Cardiac muscle cell (in vitro differentiated cells and primary cell): ENCODE measurements at regions not wholly inside any gene's neighbourhood (a gene's known extent, or its start where the extent isn't known, plus 50 kb on each side); places are given as distances from the start of the nearest gene placed in this dataset.

Source experiments
- DNase-seq, 2 donors: peaks; one replicate each; pipeline versions ENCODE4 v3.0.0 to v3.0.0-alpha.2; 2010 to 2017; ENCODE audit warnings: low read depth in 1 of 2, low spot score in 1 of 2
- H3K27ac ChIP-seq: fragments of 200-600 bp; sonication (generic); 2 replicates; pipeline ENCODE4 v1.5.1; 2016
- H3K27me3 ChIP-seq: fragments of 200-600 bp; sonication (generic); 2 replicates; pipeline ENCODE4 v1.6.0; 2016; ENCODE audit warnings: control low read depth
- H3K36me3 ChIP-seq: fragments of 200-600 bp; sonication (generic); 2 replicates; pipeline ENCODE4 v1.5.1; 2016; ENCODE audit warnings: control low read depth
- H3K4me1 ChIP-seq: fragments of 200-600 bp; sonication (generic); 2 replicates; pipeline ENCODE4 v1.8.1; 2017; ENCODE audit warnings: low read depth, mild to moderate bottlenecking, mixed run types
- H3K4me3 ChIP-seq: fragments of 200-600 bp; sonication (generic); 2 replicates; pipeline ENCODE4 v1.5.1; 2016; ENCODE audit warnings: mild to moderate bottlenecking
- H3K9me3 ChIP-seq: fragments of 200-600 bp; sonication (generic); 2 replicates; pipeline ENCODE4 v1.5.1; 2017; ENCODE audit warnings: low read depth, mild to moderate bottlenecking, control low read depth
- TF ChIP-seq, protein P1 (sequence below): IDR thresholded peaks from 2 replicates; pipeline ENCODE4 v1.5.1; 2012; ENCODE audit warnings: low read depth, mild to moderate bottlenecking, low read length

GRCh38 chr17:77687417-77687816, 271.1 kb upstream of the TNRC6C start:
- H3K4me1 ChIP-seq: no peaks in the 10 kb centered on the region
- no peak overlapping the region for H3K27ac ChIP-seq
- TF ChIP-seq, protein P1, sequence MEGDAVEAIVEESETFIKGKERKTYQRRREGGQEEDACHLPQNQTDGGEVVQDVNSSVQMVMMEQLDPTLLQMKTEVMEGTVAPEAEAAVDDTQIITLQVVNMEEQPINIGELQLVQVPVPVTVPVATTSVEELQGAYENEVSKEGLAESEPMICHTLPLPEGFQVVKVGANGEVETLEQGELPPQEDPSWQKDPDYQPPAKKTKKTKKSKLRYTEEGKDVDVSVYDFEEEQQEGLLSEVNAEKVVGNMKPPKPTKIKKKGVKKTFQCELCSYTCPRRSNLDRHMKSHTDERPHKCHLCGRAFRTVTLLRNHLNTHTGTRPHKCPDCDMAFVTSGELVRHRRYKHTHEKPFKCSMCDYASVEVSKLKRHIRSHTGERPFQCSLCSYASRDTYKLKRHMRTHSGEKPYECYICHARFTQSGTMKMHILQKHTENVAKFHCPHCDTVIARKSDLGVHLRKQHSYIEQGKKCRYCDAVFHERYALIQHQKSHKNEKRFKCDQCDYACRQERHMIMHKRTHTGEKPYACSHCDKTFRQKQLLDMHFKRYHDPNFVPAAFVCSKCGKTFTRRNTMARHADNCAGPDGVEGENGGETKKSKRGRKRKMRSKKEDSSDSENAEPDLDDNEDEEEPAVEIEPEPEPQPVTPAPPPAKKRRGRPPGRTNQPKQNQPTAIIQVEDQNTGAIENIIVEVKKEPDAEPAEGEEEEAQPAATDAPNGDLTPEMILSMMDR: no peak
- DNase-seq: no peak
- no peak overlapping the region for H3K4me3 ChIP-seq
- no peaks in the 10 kb centered on the region for H3K9me3 ChIP-seq
- no peaks in the 10 kb centered on the region for H3K36me3 ChIP-seq
- H3K27me3 ChIP-seq: no peaks in the 10 kb centered on the region

DNA sequence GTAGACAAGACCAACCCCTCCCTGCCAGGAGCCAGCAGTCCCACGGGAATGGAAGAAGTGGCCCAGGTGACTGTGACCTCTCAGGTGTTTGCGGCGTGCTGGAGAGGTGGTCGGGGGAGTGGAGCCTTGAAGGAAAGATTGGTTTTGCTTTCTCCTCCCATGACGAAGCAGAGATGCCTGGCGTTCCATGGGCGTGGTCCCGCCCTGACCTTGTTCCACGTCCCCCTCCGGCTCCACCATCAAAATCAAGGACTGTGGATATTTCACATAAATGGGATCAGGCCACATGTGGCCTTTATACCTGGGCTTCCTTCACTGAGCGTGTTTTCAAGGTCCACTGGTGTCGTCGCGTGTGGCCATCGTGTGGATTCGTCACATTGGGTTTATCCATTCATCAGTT, 270.6 kb upstream of the TNRC6C start:
- DNase-seq: no peak

GRCh38 chr17:77688369-77688768, 270.1 kb upstream of the TNRC6C start:
- DNase-seq: no peak
- no peak overlapping the region for H3K4me3 ChIP-seq
- no peak overlapping the region for H3K27ac ChIP-seq
- no peaks in the 10 kb centered on the region for H3K4me1 ChIP-seq
- H3K27me3 ChIP-seq: peaks cover 6% of the 10 kb centered on the region
- H3K36me3 ChIP-seq: no peaks in the 10 kb centered on the region
- TF ChIP-seq, protein P1: no peak
- no peaks in the 10 kb centered on the region for H3K9me3 ChIP-seq

More for the DNA sequence above, 270.6 kb upstream of the TNRC6C start:
- Histone ChIP-seq H3K27me3 (peaks cover 2% of the 10 kb centered on the region), H3K9me3 (no peaks in the 10 kb centered on the region), H3K36me3 (no peaks in the 10 kb centered on the region), H3K4me3 (no peak overlapping the region), H3K27ac (no peak overlapping the region), H3K4me1 (no peaks in the 10 kb centered on the region)
- TF ChIP-seq, protein P1: no peak

DNA sequence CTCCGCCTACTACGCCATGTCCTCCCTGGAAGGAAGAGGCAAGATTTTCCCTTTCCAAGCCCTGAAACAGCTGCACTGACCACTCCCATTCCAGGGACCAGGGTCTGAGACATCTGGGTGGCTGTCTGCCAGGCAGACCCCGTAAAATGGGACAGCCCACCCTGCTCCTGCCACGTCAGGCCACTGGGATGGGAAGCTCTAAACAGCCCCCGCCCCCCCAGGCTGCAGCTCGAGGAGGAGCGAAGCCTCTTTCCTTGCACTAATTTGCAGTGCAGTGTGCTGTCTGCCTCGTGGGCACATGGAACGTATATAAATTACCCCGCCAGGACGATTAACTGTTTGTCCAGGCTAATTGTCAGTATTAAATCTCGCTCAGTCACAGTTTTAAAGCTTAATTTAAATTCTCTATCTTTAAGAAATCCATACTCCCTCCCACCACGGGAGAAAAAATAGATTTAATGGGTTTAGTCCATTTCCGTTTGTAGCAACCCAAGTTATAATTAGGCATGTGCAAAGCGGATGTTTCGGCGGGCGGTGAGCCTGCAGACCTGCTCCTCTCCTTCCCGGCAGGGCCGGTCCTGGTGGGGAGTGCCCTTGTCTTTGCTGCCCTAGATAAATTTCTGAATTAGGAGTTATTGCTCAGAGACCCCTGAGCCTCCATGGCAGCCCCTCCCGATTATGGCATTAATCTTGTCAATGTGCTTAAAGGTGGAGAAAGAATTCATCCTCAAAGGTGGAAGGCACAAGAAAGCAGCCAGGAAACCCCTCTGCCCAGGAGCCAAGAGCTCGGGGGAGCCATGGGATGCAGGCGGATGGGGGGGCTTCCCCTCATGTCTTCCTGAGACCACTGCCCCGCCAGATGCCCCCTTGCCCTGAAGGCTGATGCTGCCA, 268.0 kb upstream of the TNRC6C start:
- no peaks in the 10 kb centered on the region for H3K9me3 ChIP-seq
- no peak overlapping the region for H3K4me3 ChIP-seq
- H3K36me3 ChIP-seq: no peaks in the 10 kb centered on the region
- H3K27me3 ChIP-seq: peaks cover 27% of the 10 kb centered on the region
- TF ChIP-seq, protein P1: no peak
- no peaks in the 10 kb centered on the region for H3K4me1 ChIP-seq
- DNase-seq: no peak
- H3K27ac ChIP-seq: no peak overlapping the region

DNA sequence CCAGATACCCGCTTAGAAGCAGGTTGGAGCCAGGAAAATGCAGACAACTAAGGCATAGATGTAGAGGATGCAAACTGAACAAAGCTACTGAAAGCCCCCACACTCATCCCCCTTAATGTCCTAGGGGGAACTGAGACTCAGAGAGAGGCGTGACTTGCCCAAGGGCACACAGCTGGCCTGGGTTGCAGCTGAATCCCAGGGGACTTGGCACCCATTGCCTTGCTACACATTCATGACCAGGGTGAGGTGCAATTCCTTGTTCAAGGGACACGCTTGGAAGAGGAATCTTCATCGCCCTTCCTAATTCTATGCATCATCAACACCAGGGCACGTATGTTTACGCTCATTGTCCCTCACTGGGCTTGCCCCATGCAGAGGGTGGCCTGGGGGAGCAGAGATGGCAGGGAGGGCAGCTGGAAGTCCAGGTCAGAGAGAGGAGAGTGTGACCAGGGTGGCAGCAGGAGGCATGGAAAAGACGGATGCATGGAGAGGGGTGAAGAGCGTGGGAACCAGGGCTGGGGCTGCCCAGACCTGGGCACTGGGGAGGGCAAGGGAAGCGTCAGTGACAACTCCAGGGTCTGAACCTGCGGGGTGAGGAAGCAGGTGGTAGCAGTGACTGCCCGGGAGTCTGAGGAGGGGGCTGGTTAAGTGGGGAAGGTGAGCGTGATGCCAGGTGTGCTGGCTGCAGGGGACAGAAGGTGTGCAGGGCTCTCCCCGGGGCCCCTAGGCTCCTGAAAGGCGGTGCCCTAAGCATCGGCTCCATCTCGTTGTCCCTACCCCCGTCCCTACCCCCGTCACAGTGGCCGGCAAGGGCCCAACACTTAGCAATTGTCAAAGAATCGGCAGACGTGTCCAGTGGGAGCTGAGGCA, 267.1 kb upstream of the TNRC6C start:
- Histone ChIP-seq H3K4me3 (no peak overlapping the region), H3K36me3 (no peaks in the 10 kb centered on the region), H3K27ac (no peak overlapping the region), H3K27me3 (peaks cover 36% of the 10 kb centered on the region), H3K4me1 (no peaks in the 10 kb centered on the region), H3K9me3 (no peaks in the 10 kb centered on the region)
- TF ChIP-seq, protein P1: no peak
- no peak for DNase-seq
